C4-2B (cell line): ENCODE measurements at regions not wholly inside any gene's neighbourhood (a gene's known extent, or its start where the extent isn't known, plus 50 kb on each side); places are given as distances from the start of the nearest gene placed in this dataset.
"Not testable (repeated sequence)": the region's sequence is repeated elsewhere in the genome, so short reads cannot be mapped to it uniquely, and the experiment has no call there.

Source experiments
- H3K27ac ChIP-seq: fragments of 450-650 bp; 2 replicates; pipeline ENCODE4 v1.5.1; 2017
- ZFX ChIP-seq: fragments of 450-650 bp; IDR thresholded peaks from 2 replicates; pipeline ENCODE4 v1.6.1; 2017
- TF ChIP-seq, protein P1 (sequence below): fragments of 450-650 bp; conservative IDR thresholded peaks from 2 replicates; pipeline ENCODE4 v1.5.1; 2017; ENCODE audit warnings: mild to moderate bottlenecking

DNA sequence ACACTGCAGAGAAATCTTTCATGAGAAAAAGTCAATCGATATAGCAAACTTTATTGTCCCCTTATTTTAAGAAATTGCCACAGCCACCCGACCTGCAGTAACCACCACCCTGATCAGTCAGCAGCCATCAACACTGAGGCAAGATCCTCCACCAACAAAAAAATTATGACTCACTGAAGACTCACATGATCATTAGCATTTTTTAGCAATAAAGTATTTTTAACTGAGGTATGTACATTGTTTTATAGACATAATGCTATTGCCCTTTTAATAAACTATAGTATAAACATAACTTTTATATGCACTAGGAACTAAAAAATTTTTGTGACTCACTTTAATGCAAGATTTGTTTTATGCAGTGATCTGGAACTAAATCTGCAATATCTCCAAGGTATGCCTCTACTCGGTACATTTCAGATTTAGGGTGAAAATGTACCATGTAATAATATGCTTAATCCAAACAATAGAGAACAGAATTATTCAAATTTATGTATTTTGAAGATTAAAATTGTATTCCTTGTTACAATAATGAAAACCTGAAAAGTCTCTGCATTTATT is 79.2 kb upstream of the CEP126 start:
- no peak overlapping the region for H3K27ac ChIP-seq
- TF ChIP-seq ZFX = no peak
- TF ChIP-seq, protein P1, sequence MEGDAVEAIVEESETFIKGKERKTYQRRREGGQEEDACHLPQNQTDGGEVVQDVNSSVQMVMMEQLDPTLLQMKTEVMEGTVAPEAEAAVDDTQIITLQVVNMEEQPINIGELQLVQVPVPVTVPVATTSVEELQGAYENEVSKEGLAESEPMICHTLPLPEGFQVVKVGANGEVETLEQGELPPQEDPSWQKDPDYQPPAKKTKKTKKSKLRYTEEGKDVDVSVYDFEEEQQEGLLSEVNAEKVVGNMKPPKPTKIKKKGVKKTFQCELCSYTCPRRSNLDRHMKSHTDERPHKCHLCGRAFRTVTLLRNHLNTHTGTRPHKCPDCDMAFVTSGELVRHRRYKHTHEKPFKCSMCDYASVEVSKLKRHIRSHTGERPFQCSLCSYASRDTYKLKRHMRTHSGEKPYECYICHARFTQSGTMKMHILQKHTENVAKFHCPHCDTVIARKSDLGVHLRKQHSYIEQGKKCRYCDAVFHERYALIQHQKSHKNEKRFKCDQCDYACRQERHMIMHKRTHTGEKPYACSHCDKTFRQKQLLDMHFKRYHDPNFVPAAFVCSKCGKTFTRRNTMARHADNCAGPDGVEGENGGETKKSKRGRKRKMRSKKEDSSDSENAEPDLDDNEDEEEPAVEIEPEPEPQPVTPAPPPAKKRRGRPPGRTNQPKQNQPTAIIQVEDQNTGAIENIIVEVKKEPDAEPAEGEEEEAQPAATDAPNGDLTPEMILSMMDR = no peak

DNA sequence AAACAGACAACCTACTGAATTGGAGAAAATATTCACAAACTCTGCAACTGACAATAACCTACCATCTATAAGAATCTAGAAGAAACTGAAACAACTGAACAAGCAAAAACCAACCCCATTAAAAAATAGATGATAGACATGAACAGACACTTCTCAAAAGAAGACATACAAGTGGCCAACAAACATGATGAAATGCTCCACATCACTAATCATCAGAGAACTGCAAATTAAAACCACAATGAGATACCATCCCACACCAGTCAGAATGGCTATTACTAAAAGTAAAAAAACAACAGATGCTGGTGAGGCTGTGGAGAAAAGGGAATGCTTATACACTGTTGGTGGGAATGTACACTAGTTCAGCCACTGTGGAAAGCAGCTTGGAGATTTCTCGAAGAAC is 84.3 kb upstream of the CEP126 start:
- H3K27ac ChIP-seq = not testable (repeated sequence)

DNA sequence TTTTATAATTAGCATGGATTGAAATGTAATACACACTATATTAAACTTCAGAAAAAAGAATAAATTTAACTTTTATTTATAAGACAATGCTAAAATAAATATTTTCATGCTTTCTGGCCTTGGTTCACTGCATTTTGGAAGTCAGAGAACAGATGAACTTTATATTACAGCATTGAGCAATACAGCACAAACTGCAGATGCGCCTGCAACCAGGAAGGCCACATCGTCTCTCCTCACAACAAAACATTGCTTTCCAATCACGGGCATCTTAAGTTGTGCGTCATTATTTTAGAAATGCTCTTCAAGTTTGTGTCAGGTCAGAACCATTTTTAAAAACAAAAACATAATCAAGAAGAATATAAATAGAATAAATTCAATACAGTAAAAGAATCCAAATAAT is 89.3 kb upstream of the CEP126 start:
- TF ChIP-seq, protein P1 = no peak
- no peak for TF ChIP-seq ZFX
- no peak overlapping the region for H3K27ac ChIP-seq

DNA sequence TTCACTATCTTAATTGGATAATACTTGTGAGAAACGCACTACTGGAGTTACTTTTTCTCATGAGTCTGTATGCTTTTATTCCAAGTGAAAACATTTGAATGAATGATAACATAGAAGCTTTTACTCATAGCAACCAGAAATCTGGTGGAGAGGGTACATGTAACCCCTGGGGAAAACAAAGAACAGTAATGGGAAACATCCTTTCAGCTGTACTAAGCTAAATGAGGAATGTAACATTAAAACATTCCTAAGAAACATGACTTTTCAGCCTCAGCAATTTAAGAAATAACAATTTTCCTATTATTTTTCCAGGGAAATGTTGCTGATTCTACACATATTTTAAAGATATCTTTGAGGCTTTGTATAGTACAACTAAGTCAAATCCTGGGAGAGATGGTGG is 97.2 kb upstream of the CEP126 start:
- TF ChIP-seq, protein P1 = no peak
- no peak for TF ChIP-seq ZFX
- H3K27ac ChIP-seq = no peak overlapping the region

DNA sequence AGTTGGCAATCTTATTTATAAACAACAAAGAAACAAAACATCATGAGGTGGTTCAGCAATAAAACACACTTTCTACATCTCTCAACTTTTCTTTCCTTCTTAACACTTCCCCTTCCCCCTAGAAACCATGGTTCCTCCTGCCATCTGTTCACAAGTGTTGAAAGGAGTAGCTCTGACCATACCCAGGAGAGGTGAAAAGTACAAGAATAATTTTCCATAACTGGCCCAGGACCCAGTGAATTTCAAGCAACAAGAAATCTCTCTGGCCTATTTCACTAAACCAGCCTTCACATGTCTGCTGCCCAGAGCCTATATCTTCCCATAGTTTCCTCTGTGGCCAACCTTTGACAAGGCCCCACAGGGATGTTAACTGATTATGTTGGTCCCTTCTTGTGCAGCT is 98.2 kb upstream of the CEP126 start:
- TF ChIP-seq, protein P1 = no peak
- TF ChIP-seq ZFX = no peak
- no peak overlapping the region for H3K27ac ChIP-seq

DNA sequence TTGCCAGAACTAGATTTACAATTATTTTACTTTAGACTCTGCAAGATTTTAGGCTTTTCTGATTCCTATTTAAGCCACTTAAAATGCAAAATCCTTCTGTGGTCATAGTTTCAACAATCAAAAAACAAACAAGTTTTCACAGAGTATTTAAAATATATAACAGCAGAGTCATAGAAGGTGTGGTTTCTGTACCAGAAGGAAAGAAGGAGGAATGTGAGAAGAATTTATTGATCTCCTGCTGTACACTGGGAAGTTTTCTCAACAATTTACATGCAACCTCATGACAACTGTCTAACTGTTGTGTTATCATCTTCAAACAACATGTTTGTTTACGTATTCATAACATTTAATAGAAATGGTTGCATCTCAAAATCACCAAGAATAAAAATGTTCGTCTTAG is 102.3 kb upstream of the CEP126 start:
- TF ChIP-seq, protein P1 = no peak
- no peak for TF ChIP-seq ZFX
- H3K27ac ChIP-seq = no peak overlapping the region

DNA sequence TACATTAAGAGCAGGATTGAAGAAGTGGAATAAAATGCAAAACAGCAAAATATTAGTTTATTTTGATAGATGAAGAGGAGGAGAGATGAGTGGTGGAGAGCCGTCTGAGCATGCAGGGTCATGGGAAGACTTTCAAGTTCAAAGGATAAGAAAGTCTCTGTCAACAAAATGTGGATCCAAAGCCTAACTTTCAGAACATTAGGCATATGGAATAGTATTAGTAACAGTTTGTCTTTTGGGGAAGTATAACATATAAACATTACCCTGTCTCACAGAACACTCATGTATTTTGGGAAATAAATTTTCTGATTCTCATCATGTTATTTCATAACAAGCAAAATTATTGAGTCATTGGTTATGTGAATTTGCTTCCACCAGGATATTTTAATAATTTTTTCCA is 104.3 kb upstream of the CEP126 start:
- TF ChIP-seq ZFX = no peak
- TF ChIP-seq, protein P1 = no peak
- no peak overlapping the region for H3K27ac ChIP-seq

DNA sequence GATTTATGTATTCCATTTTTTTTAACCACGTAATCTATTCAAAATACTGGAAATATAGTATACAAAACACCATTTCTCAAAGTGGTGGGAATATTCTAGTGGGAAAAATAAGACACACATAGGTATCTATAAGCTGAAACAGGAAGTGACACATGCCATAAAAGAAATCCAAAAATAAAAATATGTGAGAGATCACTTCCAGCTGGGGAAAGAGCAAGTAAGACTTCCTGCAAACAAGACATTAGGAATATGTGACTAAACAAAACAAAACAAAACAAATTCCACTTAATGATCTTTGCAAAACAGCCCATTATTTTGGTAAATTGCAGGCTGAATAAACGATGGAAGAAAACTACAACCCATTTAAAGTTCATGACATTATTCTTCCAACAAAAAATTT is 107.3 kb upstream of the CEP126 start:
- TF ChIP-seq, protein P1 = no peak
- no peak for TF ChIP-seq ZFX
- no peak overlapping the region for H3K27ac ChIP-seq
